H9 (cell line): ENCODE measurements at regions not wholly inside any gene's neighbourhood (a gene's known extent, or its start where the extent isn't known, plus 50 kb on each side); places are given as distances from the start of the nearest gene placed in this dataset.

Experiments
- DNase-seq: peaks from one replicate; pipeline ENCODE4 v3.0.0-alpha.2; 2017
- H2AFZ ChIP-seq: one replicate; pipeline ENCODE4 v1.6.1; 2013; ENCODE audit warnings: mild to moderate bottlenecking, low read length, control low read depth, moderate library complexity
- H2AK5ac ChIP-seq: 2 replicates; pipeline ENCODE4 v1.6.1; 2013; ENCODE audit warnings: low read length, control low read depth, mixed read lengths; ENCODE audit not compliant: insufficient read length
- H2BK120ac ChIP-seq: one replicate; pipeline ENCODE4 v1.6.1; 2013; ENCODE audit warnings: low read depth, mild to moderate bottlenecking, low read length, control low read depth, inconsistent platforms; ENCODE audit not compliant: poor library complexity, severe bottlenecking
- H2BK12ac ChIP-seq: 2 replicates; pipeline ENCODE4 v1.6.1; 2013; ENCODE audit warnings: low read length, control low read depth, mixed read lengths, low read depth; ENCODE audit not compliant: insufficient read length
- H2BK15ac ChIP-seq: 2 replicates; pipeline ENCODE4 v1.6.1; 2013; ENCODE audit warnings: low read depth, low read length, control low read depth
- H2BK20ac ChIP-seq: one replicate; pipeline ENCODE4 v1.6.1; 2013; ENCODE audit warnings: low read depth, mild to moderate bottlenecking, low read length, control low read depth, inconsistent platforms; ENCODE audit not compliant: poor library complexity, severe bottlenecking
- H2BK5ac ChIP-seq: 2 replicates; pipeline ENCODE4 v1.6.1; 2013; ENCODE audit warnings: low read length, control low read depth, mixed read lengths; ENCODE audit not compliant: insufficient read length
- H3K14ac ChIP-seq: 2 replicates; pipeline ENCODE4 v1.6.1; 2013; ENCODE audit warnings: low read length, control low read depth; ENCODE audit not compliant: insufficient read depth
- H3K18ac ChIP-seq: 2 replicates; pipeline ENCODE4 v1.6.1; 2013; ENCODE audit warnings: low read depth, mild to moderate bottlenecking, mixed read lengths, low read length, control low read depth; ENCODE audit not compliant: insufficient read length
- H3K23ac ChIP-seq: 2 replicates; pipeline ENCODE4 v1.6.1; 2013; ENCODE audit warnings: low read length, control low read depth, mixed read lengths, low read depth; ENCODE audit not compliant: insufficient read length
- H3K23me2 ChIP-seq: 2 replicates; pipeline ENCODE4 v1.6.1; 2013; ENCODE audit warnings: low read depth, mild to moderate bottlenecking, mixed read lengths, low read length, control low read depth; ENCODE audit not compliant: insufficient read length, poor library complexity, severe bottlenecking
- H3K27ac ChIP-seq: 2 replicates; pipeline ENCODE4 v1.5.1; 2013; ENCODE audit warnings: low read length, control low read depth, mixed read lengths, low read depth; ENCODE audit not compliant: insufficient read length
- H3K27me3 ChIP-seq: 2 replicates; pipeline ENCODE4 v1.6.1; 2013; ENCODE audit warnings: low read length, control low read depth, inconsistent platforms; ENCODE audit not compliant: insufficient read depth
- H3K4ac ChIP-seq: 2 replicates; pipeline ENCODE4 v1.6.1; 2013; ENCODE audit warnings: low read depth, mild to moderate bottlenecking, control low read depth, inconsistent platforms, low read length, moderate library complexity
- H3K4me1 ChIP-seq: 2 replicates; pipeline ENCODE4 v1.6.1; 2013; ENCODE audit warnings: low read length, control low read depth, inconsistent platforms; ENCODE audit not compliant: insufficient read depth
- H3K4me2 ChIP-seq: 2 replicates; pipeline ENCODE4 v1.6.1; 2013; ENCODE audit warnings: low read length, control low read depth, mixed read lengths; ENCODE audit not compliant: insufficient read length, insufficient read depth
- H3K56ac ChIP-seq: 2 replicates; pipeline ENCODE4 v1.6.1; 2013; ENCODE audit warnings: low read depth, mild to moderate bottlenecking, mixed read lengths, low read length, control low read depth; ENCODE audit not compliant: insufficient read length
- H3K79me1 ChIP-seq: 2 replicates; pipeline ENCODE4 v1.6.1; 2013; ENCODE audit warnings: low read depth, mild to moderate bottlenecking, moderate library complexity, low read length, control low read depth, inconsistent platforms; ENCODE audit not compliant: insufficient read depth, poor library complexity, severe bottlenecking
- H3K79me2 ChIP-seq: 2 replicates; pipeline ENCODE4 v1.6.1; 2013; ENCODE audit warnings: low read length, control low read depth, inconsistent platforms; ENCODE audit not compliant: insufficient read depth
- H3K9ac ChIP-seq: 2 replicates; pipeline ENCODE4 v1.6.1; 2013; ENCODE audit warnings: low read length, control low read depth, mixed read lengths; ENCODE audit not compliant: insufficient read length; ENCODE audit errors: extremely low read depth
- H3K9me3 ChIP-seq: one replicate; pipeline ENCODE4 v1.6.1; 2013; ENCODE audit warnings: low read depth, low read length, inconsistent platforms; ENCODE audit not compliant: control insufficient read depth
- H3T11ph ChIP-seq: one replicate; pipeline ENCODE4 v1.6.1; 2013; ENCODE audit warnings: mild to moderate bottlenecking, low read length, control low read depth, inconsistent platforms
- H4K20me1 ChIP-seq: one replicate; pipeline ENCODE4 v1.6.1; 2013; ENCODE audit not compliant: control insufficient read depth, insufficient read length, insufficient read depth
- H4K5ac ChIP-seq: 2 replicates; pipeline ENCODE4 v1.6.1; 2013; ENCODE audit warnings: low read depth, mild to moderate bottlenecking, mixed read lengths, low read length, control low read depth; ENCODE audit not compliant: insufficient read length
- H4K8ac ChIP-seq: replicated peaks from 2 replicates; pipeline ENCODE4 v1.6.1; 2013; ENCODE audit warnings: low read length, control low read depth, mixed read lengths, low read depth; ENCODE audit not compliant: insufficient read length
- H4K91ac ChIP-seq: 2 replicates; pipeline ENCODE4 v1.6.1; 2013; ENCODE audit warnings: low read depth, mild to moderate bottlenecking, moderate library complexity, mixed read lengths, low read length, control low read depth; ENCODE audit not compliant: insufficient read length
- H3K27ac Mint-ChIP-seq, 3 experiments: 2 replicates in 2 of 3; 3 replicates in 1 of 3; pipeline ENCODE4 v1.8.0; 2020 to 2021; ENCODE audit warnings: mixed read lengths in 3 of 3, mild to moderate bottlenecking in 1 of 3, moderate library complexity in 1 of 3
- H3K27me3 Mint-ChIP-seq: 2 replicates; pipeline ENCODE4 v1.8.0; 2021; ENCODE audit warnings: low read depth, mild to moderate bottlenecking, moderate library complexity, mixed read lengths
- H3K36me3 Mint-ChIP-seq, 3 experiments: 2 replicates in 2 of 3; 3 replicates in 1 of 3; pipeline ENCODE4 v1.8.0; 2020 to 2021; ENCODE audit warnings: low read depth in 3 of 3, mixed read lengths in 3 of 3; ENCODE audit not compliant: insufficient read depth in 1 of 3
- H3K4me1 Mint-ChIP-seq, 2 experiments: 2 replicates each; pipeline ENCODE4 v1.8.0; 2020; ENCODE audit warnings: mixed read lengths in 2 of 2
- H3K4me3 Mint-ChIP-seq, 2 experiments: 2 replicates in 1 of 2; 3 replicates in 1 of 2; pipeline ENCODE4 v1.8.0; 2020 to 2021; ENCODE audit warnings: mild to moderate bottlenecking in 2 of 2, mixed read lengths in 2 of 2, moderate library complexity in 1 of 2
- H3K9me3 Mint-ChIP-seq, 2 experiments: 2 replicates in 1 of 2; 3 replicates in 1 of 2; pipeline ENCODE4 v1.8.0; 2020; ENCODE audit warnings: mild to moderate bottlenecking in 2 of 2, mixed read lengths in 2 of 2, moderate library complexity in 1 of 2
- CTCF ChIP-seq: fragments of 200-600 bp; sonication (generic); conservative IDR thresholded peaks from 3 replicates; pipeline ENCODE4 v1.8.0; 2021; ENCODE audit warnings: antibody characterized with exemption, mild to moderate bottlenecking
- WGBS: extraction: QIAGEN DNeasy Blood & Tissue Kit; methylation state at CpG from one replicate; pipeline ENCODE4 v1.1.7; 2013; ENCODE audit warnings: missing lambda C conversion rate, low lambda C conversion rate, mixed read lengths; ENCODE audit not compliant: insufficient read length; ENCODE audit errors: extremely low coverage; 5-methylcytosine and 5-hydroxymethylcytosine counted together

- WGBS, result no CpG with 5 or more reads among the region's 1 CpG
- Histone ChIP-seq H3K9me3 (no peaks in the 10 kb centered on the region), H3K9ac (no peak overlapping the region), H4K91ac (no peak overlapping the region), H3K79me1 (no peaks in the 10 kb centered on the region), H3K4ac (no peak overlapping the region), H2BK5ac (no peak overlapping the region), H3K4me2 (no peak overlapping the region), H2AK5ac (no peak overlapping the region), H3K27me3 (no peaks in the 10 kb centered on the region), H4K8ac (no peak overlapping the region), H3K23me2 (no peaks in the 10 kb centered on the region), H3K23ac (no peak overlapping the region), H3K79me2 (no peaks in the 10 kb centered on the region), H2BK15ac (no peak overlapping the region), H3K18ac (no peak overlapping the region), H3K56ac (no peak overlapping the region), H3K14ac (no peak overlapping the region), H3T11ph (no peak overlapping the region), H4K20me1 (no peaks in the 10 kb centered on the region), H2BK20ac (no peak overlapping the region), H3K27ac (no peak overlapping the region), H4K5ac (no peak overlapping the region), H3K4me1 (no peaks in the 10 kb centered on the region), H2BK12ac (no peak overlapping the region), H2BK120ac (no peak overlapping the region), H2AFZ (no peak overlapping the region)
- Mint-ChIP-seq H3K4me3 (no peak overlapping the region), H3K4me1 (no peaks in the 10 kb centered on the region), H3K36me3 (peaks cover under 1 to 5% (median 3%) of the 10 kb centered on the region in 3 experiments; a peak in 4 of 7 replicates), H3K27ac (no peak overlapping the region), H3K27me3 (no peaks in the 10 kb centered on the region), H3K9me3 (peaks cover 4 to 12% of the 10 kb centered on the region in 2 experiments; a peak in 4 of 5 replicates)
- no peak for TF ChIP-seq CTCF
- no peak for DNase-seq
These were observed 240.9 kb downstream of the KIF2B start for GRCh38 chr17:54063639-54064038.
